ENCODE measurements at regions not wholly inside any gene's neighbourhood (a gene's known extent, or its start where the extent isn't known, plus 50 kb on each side); places are given as distances from the start of the nearest gene placed in this dataset.
"Not testable (repeated sequence)": the region's sequence is repeated elsewhere in the genome, so short reads cannot be mapped to it uniquely, and the experiment has no call there.

DNA sequence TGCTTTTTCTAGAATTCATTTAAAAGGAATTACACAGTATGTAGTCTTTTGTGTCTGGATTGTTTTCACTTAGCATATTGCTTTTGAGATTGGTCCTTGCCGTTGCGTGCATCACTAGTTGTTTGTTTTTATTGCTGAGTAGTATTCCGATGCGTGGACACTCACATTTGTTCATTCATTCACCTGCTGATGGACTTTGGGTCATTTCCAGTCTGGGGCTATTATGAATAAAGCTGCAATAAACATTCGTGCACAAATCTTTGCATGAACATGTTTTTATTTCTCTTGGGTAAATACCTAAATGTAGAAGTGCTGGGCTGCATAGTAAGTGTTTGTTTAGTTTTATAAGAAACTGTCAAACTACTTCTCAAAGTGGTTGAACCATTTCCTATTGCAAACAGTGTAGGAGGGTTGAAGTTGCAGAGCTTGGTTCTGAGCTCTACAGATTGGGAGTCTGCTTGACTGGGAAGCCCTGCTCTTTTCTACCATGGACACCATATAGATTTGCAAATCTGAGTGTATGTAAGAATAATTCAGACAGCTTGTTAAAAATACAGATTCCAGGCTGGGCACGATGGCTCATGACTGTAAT, 404.7 kb upstream of the PROX1 start:
- intact Hi-C loops (cut with micrococcal nuclease), result no loop called here

- intact Hi-C loops (cut with micrococcal nuclease), result no loop called here
These were observed 403.5 kb upstream of the PROX1 start for GRCh38 chr1:213584272-213584671.

- intact Hi-C loops (cut with micrococcal nuclease), result no loop called here
These were observed 402.4 kb upstream of the PROX1 start for GRCh38 chr1:213585402-213585801.

GRCh38 chr1:213585959-213586586, 401.7 kb upstream of the PROX1 start:
- intact Hi-C loops (cut with micrococcal nuclease), result no loop called here

- intact Hi-C loops (cut with micrococcal nuclease), result no loop called here
These were observed 401.2 kb upstream of the PROX1 start for GRCh38 chr1:213586587-213586972.

GRCh38 chr1:213596729-213597128, 391.0 kb upstream of the PROX1 start:
- intact Hi-C loops (cut with micrococcal nuclease), result no loop called here

GRCh38 chr1:213598263-213598662, 389.5 kb upstream of the PROX1 start:
- intact Hi-C loops (cut with micrococcal nuclease), result no loop called here

DNA sequence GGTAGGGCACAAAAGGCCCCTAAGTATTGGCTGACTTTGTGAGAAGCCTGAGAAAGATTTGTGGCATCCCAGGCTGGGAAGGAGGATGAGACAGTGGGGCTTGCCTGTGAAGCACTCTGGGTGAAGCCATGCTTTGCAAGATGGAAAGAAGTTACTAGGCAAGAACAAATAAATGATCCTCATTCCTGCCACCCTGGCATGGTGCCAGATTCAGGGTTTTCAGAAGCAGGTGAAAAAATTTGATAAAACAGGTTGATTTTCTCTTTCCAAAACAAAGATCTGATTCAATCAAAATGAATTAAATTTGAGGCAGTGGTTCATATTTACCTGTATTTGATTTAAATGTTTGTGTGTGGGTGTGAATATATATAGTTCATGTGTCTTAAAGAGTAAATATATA, 386.9 kb upstream of the PROX1 start:
- intact Hi-C loops (cut with micrococcal nuclease), result no loop called here

DNA sequence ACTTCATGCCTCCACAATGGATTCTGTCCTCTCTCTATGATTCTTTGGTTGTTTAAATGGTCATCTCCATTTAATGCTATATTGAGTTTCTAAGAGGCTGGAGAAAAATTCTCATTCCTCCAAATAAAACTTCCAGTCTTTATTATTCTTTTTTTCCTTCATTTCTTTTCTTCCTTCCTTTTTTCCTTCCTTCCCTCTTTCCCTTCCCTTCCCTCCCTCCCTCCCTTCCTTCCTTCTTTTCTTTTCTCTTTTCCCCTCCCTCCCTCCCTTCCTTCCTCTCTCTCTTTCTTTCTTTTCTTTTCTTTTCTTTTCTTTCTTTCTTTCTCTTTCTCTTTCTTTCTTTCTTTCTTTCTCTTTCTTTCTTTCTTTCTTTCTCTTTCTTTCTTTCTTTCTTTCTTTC, 386.1 kb upstream of the PROX1 start:
- intact Hi-C loops (cut with micrococcal nuclease), result not testable (repeated sequence)

DNA sequence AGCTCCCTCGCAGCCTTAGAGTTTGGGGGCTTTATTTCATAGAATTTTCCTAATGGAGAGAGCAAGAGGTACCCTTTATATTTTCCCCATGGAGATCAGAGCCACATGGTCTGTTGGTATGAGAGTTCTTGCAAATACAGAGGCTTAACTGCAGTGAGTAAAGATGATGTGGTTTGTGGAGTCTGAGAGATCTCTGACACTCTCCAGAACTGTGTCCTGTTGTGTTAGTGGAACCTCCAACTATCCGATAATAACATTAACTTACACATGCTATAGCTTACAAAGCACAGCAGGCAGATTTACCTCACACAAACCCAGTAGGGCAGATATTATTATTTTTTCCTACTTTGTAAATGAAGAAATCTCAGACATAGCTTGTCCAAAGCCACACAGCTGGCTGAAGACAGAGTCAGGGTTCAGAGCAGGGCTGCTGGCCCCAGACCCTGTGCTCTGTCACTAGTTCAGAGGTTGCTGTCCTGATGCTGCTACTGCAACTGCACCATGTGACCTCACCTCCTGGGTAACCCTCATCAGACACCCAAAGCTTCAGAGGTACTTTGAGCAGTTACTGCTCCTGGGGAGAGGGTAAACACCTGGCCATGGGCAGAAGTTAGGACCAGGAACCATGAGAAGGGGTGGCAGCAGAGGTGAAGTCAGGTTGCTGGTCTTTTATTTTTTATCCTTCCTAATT, 384.8 kb upstream of the PROX1 start:
- intact Hi-C loops (cut with micrococcal nuclease), result no loop called here

GRCh38 chr1:213604477-213604876, 383.3 kb upstream of the PROX1 start:
- intact Hi-C loops (cut with micrococcal nuclease), result no loop called here

DNA sequence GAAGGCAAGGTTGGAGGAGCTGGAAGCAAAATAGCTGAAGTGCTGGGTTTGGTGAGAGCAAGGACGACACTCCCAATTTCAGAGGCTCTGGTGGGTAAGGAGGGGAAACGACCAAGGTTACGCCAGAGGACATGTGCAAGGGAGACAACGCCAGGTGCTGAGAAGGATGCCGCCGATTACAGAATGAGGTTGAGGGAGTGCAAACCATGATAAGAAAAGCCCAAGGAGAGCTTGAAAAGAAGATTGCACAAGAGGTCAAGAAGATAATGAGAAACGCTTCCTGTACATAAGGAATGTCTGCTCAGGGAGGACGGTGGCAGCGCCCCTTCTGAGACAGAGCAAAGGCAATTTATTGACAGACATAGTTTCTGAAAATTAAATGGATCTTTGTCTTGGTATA, 382.0 kb upstream of the PROX1 start:
- intact Hi-C loops (cut with micrococcal nuclease), result no loop called here

- intact Hi-C loops (cut with micrococcal nuclease), result no loop called here
These were observed 381.4 kb upstream of the PROX1 start for GRCh38 chr1:213606252-213606820.

DNA sequence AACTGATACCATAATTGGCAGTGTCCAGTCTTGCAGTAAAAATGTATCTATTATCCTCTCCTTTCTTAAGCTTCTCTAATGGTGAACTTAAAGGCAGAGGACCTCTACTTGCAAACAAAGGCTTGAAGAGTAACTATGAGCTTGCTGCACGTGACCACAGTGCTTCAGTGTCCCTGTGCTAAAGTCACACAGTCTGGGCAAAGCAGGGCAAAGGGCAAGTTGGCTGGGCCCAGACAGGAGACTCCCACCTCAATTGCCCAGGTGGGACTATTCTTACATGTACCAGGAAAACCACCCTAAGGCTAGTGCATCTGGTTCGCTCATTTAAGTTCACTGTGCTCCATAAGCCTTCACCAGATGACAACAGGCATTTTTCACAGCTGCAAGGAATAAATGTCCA, 374.2 kb upstream of the PROX1 start:
- intact Hi-C loops (cut with micrococcal nuclease), result no loop called here

DNA sequence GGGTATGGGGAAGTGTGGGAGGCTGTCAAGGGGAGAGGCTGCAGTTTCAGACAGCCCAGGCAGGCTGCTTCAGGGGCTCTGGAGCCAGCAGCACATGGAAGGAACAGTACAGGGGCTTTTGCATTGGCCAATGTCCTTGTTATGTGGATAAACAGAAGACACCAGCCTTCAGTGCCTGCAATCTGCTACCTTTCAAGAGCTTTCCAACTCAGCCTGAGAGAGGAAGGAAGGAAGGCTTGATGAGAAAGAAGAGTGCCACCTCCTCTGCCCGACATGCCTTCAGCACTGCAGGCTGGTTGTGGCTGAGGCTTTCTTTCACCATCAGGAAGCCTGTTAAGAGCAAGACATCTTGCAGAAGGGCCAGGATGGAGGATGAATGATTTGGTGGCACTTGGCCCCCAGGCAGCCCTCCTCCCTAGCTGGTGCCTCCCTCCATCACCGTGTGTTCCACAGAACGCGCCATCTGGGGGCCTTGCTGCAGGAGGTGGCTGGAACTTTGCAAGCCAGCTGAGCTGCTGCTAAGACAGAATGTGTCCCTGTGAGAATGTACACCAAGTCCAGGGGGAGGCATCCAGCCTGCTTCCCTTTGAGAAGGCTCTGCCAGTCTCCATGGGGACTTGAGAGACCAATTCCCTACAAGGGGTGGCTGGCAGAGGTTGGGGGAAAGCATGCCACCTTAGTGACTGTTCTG, 372.4 kb upstream of the PROX1 start:
- intact Hi-C loops (cut with micrococcal nuclease), result no loop called here

GRCh38 chr1:213617133-213617532, 370.6 kb upstream of the PROX1 start:
- intact Hi-C loops (cut with micrococcal nuclease), result no loop called here

GRCh38 chr1:213618094-213618493, 369.7 kb upstream of the PROX1 start:
- intact Hi-C loops (cut with micrococcal nuclease), result no loop called here

DNA sequence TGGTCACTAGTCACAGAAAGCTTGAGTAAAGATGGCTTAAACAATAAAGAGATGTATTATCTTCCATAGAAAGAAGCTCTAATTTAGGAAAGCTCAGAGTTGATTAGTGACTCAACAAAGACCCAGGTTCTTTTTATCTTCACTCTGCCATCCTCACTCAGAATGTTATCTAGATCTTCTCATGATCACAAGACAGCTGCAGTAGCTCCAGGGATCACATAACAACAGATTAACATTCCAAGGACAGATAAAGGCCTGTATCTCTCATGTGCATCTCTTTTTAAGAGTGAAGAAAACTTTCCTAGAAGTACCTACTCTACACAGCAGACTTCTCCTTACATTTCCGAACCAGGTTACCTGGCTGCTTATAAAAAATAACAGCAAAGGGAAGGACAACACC, 368.7 kb upstream of the PROX1 start:
- intact Hi-C loops (cut with micrococcal nuclease), result no loop called here

- intact Hi-C loops (cut with micrococcal nuclease), result no loop called here
These were observed 366.7 kb upstream of the PROX1 start for GRCh38 chr1:213621077-213621476.

DNA sequence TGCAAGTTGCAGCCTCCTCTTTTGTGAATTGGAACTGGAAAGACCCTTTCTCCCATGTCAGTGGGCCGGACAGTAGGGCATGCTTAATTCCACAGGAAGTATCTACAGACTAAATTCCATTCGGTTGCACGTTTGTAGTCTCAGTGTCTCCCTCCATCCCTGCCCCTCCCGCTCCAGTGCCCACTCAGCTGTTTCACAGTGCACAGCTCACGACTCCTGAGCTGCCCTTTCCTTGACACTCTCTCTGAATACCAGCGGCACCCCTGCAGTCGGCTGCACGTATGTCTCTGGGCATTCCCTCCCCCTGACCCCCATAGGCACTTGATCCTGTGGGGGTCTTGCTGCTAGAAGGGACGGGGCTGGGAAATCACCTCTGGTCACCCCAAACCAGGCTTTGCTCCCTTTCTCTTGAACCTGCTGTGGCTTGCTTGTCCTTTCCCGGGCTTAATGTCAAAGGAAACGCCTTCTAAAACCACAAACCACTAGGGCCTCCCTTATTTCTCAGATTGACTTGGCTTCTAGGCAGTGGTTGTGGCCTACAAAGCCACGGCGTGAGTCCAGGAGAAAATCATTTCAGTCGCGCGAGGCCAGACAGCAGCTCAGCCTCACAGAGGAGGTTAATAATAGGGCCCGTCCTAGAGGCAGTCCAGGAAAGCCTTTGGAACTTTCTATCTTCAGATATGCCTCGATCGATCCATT, 365.3 kb upstream of the PROX1 start:
- intact Hi-C loops (cut with micrococcal nuclease), result no loop called here

GRCh38 chr1:213623064-213623581, 364.6 kb upstream of the PROX1 start:
- intact Hi-C loops (cut with micrococcal nuclease), result no loop called here

All from T-helper 2 cell treated with Interferon-gamma antibody and Interleukin-4, amounts not matched to agents 100 ng/mL and 5 ng/mL, for 36 hours (primary cell).